ENCODE measurements at regions not wholly inside any gene's neighbourhood (a gene's known extent, or its start where the extent isn't known, plus 50 kb on each side); places are given as distances from the start of the nearest gene placed in this dataset.

- H3K36me3 ChIP-seq (ENCODE audit: control insufficient read depth in 2 of 3, insufficient read depth in 3 of 3, low read length in 3 of 3) = no peaks in the 10 kb centered on the region
- H3K27me3 ChIP-seq (ENCODE audit: control insufficient read depth, insufficient read depth, low read length) = no peaks in the 10 kb centered on the region
- intact Hi-C loops (cut with DNase I) = no loop called here
- TF ChIP-seq, protein P1, sequence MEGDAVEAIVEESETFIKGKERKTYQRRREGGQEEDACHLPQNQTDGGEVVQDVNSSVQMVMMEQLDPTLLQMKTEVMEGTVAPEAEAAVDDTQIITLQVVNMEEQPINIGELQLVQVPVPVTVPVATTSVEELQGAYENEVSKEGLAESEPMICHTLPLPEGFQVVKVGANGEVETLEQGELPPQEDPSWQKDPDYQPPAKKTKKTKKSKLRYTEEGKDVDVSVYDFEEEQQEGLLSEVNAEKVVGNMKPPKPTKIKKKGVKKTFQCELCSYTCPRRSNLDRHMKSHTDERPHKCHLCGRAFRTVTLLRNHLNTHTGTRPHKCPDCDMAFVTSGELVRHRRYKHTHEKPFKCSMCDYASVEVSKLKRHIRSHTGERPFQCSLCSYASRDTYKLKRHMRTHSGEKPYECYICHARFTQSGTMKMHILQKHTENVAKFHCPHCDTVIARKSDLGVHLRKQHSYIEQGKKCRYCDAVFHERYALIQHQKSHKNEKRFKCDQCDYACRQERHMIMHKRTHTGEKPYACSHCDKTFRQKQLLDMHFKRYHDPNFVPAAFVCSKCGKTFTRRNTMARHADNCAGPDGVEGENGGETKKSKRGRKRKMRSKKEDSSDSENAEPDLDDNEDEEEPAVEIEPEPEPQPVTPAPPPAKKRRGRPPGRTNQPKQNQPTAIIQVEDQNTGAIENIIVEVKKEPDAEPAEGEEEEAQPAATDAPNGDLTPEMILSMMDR (IDR thresholded peaks at IDR 0.05; ENCODE audit: borderline replicate concordance, extremely low read depth, insufficient read depth) = no peak
- DNase-seq (no peak), FAIRE-seq (no peak)
- no peaks in the 10 kb centered on the region for H3K9me3 ChIP-seq (ENCODE audit: control insufficient read depth in 2 of 3, insufficient read depth in 1 of 3, low read length in 3 of 3)
- H3K27ac ChIP-seq (ENCODE audit: low read depth in 2 of 2, low read length in 2 of 2) = no peak overlapping the region
- H3K4me1 ChIP-seq (ENCODE audit: control insufficient read depth in 2 of 3, insufficient read depth in 2 of 3, low read depth in 1 of 3, low read length in 3 of 3) = no peaks in the 10 kb centered on the region
- H3K9ac ChIP-seq (ENCODE audit: low read length in 3 of 3) = no peak overlapping the region
- no peak overlapping the region for H3K4me3 ChIP-seq (ENCODE audit: low read length in 3 of 3)
Observed at GRCh38 chr1:190540366-190540765, 62.7 kb upstream of the BRINP3 start.

DNA sequence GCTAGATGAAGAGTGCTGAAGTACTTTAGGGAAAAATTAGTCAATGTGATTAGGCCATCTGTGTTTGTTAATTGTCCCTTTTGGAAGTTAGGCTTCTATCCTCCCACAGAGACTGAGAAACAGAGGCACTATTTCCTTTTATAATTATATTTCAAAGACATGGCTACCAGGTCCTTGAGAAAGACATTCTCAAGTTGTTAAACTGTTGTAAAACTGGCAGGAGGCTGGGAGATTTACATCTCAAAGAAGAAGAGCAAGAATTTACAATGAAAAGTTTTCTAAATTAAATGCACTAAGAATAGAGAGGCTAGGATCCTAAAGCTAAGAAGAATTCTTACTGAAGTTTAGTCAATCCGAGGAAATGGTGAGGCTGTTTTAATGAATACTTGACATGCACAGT is 74.0 kb upstream of the BRINP3 start:
- H3K27ac ChIP-seq (ENCODE audit: low read depth in 2 of 2, low read length in 2 of 2) = no peak overlapping the region
- H3K9ac ChIP-seq (ENCODE audit: low read length in 3 of 3) = no peak overlapping the region
- FAIRE-seq = no peak
- H3K27me3 ChIP-seq (ENCODE audit: control insufficient read depth, insufficient read depth, low read length) = no peaks in the 10 kb centered on the region
- peaks cover 0 to 2% (median 0%) of the 10 kb centered on the region in 3 donors for H3K9me3 ChIP-seq (ENCODE audit: control insufficient read depth in 2 of 3, insufficient read depth in 1 of 3, low read length in 3 of 3)
- H3K4me3 ChIP-seq (ENCODE audit: low read length in 3 of 3) = no peak overlapping the region
- intact Hi-C loops (cut with DNase I) = no loop called here
- no peak for DNase-seq
- TF ChIP-seq, protein P1 (IDR thresholded peaks at IDR 0.05; ENCODE audit: borderline replicate concordance, extremely low read depth, insufficient read depth) = no peak
- H3K36me3 ChIP-seq (ENCODE audit: control insufficient read depth in 2 of 3, insufficient read depth in 3 of 3, low read length in 3 of 3) = no peaks in the 10 kb centered on the region
- no peaks in the 10 kb centered on the region for H3K4me1 ChIP-seq (ENCODE audit: control insufficient read depth in 2 of 3, insufficient read depth in 2 of 3, low read depth in 1 of 3, low read length in 3 of 3)

DNA sequence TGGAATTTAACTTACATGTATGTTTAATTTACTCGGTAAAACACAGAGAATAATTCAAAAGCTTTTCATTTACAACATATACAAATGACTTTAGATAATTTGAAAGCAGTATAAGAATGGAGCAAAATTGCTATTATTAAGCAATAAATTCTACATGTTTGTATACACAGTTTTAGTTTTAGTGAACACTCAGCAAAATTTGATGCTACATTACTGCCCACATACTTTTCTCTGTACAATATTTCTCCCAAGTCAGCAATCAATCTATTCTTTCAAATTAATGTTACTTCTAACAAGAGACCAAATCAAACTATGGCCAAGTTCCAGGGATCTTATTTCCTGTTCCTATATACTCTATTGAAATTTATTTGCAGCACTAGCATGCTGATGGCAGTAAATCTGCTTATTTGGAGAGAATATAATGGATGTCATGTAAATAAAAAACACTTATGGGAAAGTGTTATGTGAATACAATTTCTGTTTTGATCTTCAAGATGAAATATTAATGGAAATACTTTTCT is 82.6 kb upstream of the BRINP3 start:
- TF ChIP-seq, protein P1 (IDR thresholded peaks at IDR 0.05; ENCODE audit: borderline replicate concordance, extremely low read depth, insufficient read depth) = no peak
- Histone ChIP-seq H3K9ac (ENCODE audit: low read length in 3 of 3) (no peak overlapping the region), H3K4me3 (ENCODE audit: low read length in 3 of 3) (no peak overlapping the region), H3K36me3 (ENCODE audit: control insufficient read depth in 2 of 3, insufficient read depth in 3 of 3, low read length in 3 of 3) (no peaks in the 10 kb centered on the region), H3K27ac (ENCODE audit: low read depth in 2 of 2, low read length in 2 of 2) (no peak overlapping the region), H3K27me3 (ENCODE audit: control insufficient read depth, insufficient read depth, low read length) (no peaks in the 10 kb centered on the region), H3K9me3 (ENCODE audit: control insufficient read depth in 2 of 3, insufficient read depth in 1 of 3, low read length in 3 of 3) (no peaks in the 10 kb centered on the region), H3K4me1 (ENCODE audit: control insufficient read depth in 2 of 3, insufficient read depth in 2 of 3, low read depth in 1 of 3, low read length in 3 of 3) (no peaks in the 10 kb centered on the region)
- DNase-seq (no peak), FAIRE-seq (no peak)
- intact Hi-C loops (cut with DNase I) = no loop called here

GRCh38 chr1:190563230-190563629 is 85.6 kb upstream of the BRINP3 start:
- Histone ChIP-seq H3K27ac (ENCODE audit: low read depth in 2 of 2, low read length in 2 of 2) (no peak overlapping the region), H3K9me3 (ENCODE audit: control insufficient read depth in 2 of 3, insufficient read depth in 1 of 3, low read length in 3 of 3) (no peaks in the 10 kb centered on the region), H3K9ac (ENCODE audit: low read length in 3 of 3) (no peak overlapping the region), H3K36me3 (ENCODE audit: control insufficient read depth in 2 of 3, insufficient read depth in 3 of 3, low read length in 3 of 3) (no peaks in the 10 kb centered on the region), H3K4me1 (ENCODE audit: control insufficient read depth in 2 of 3, insufficient read depth in 2 of 3, low read depth in 1 of 3, low read length in 3 of 3) (no peaks in the 10 kb centered on the region), H3K4me3 (ENCODE audit: low read length in 3 of 3) (no peak overlapping the region), H3K27me3 (ENCODE audit: control insufficient read depth, insufficient read depth, low read length) (no peaks in the 10 kb centered on the region)
- DNase-seq (no peak), FAIRE-seq (no peak)
- TF ChIP-seq, protein P1 (IDR thresholded peaks at IDR 0.05; ENCODE audit: borderline replicate concordance, extremely low read depth, insufficient read depth) = no peak
- intact Hi-C loops (cut with DNase I) = no loop called here

Data from kidney (tissue), 13 donors.